ENCODE measurements at regions not wholly inside any gene's neighbourhood (a gene's known extent, or its start where the extent isn't known, plus 50 kb on each side); places are given as distances from the start of the nearest gene placed in this dataset.

DNA sequence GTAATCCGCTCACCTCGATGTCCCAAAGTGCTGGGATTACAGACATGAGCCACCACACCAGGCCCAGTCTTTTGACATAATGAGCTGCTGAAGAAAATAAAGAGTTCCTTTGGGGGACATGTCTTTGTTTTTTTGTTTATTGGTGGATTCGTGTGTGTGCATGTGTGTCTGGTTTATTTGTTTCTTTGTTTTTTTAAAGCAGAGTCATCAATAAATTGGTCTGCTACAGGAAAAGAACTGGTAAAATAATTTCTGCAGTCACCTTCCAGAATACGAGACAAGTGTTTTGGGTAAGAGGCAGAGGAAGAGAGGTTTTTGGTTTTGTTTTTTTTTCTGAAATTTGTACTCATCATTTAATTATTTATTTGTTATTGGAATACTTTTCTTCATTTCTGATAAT is 51.5 kb upstream of the PPP3CA start:
- TF ChIP-seq, protein P1, sequence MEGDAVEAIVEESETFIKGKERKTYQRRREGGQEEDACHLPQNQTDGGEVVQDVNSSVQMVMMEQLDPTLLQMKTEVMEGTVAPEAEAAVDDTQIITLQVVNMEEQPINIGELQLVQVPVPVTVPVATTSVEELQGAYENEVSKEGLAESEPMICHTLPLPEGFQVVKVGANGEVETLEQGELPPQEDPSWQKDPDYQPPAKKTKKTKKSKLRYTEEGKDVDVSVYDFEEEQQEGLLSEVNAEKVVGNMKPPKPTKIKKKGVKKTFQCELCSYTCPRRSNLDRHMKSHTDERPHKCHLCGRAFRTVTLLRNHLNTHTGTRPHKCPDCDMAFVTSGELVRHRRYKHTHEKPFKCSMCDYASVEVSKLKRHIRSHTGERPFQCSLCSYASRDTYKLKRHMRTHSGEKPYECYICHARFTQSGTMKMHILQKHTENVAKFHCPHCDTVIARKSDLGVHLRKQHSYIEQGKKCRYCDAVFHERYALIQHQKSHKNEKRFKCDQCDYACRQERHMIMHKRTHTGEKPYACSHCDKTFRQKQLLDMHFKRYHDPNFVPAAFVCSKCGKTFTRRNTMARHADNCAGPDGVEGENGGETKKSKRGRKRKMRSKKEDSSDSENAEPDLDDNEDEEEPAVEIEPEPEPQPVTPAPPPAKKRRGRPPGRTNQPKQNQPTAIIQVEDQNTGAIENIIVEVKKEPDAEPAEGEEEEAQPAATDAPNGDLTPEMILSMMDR (IDR thresholded peaks at IDR 0.05), result no peak
- TF ChIP-seq EP300 (IDR thresholded peaks at IDR 0.05) (no peak), POLR2AphosphoS5 (IDR thresholded peaks at IDR 0.05) (no peak)
